ENCODE measurements at regions not wholly inside any gene's neighbourhood (a gene's known extent, or its start where the extent isn't known, plus 50 kb on each side); places are given as distances from the start of the nearest gene placed in this dataset.
A peak's percentile ranks its signal among the peaks of the same experiment; 100 is the strongest.

GRCh38 chr17:77366558-77367245 is 225.9 kb downstream of the SEC14L1 start:
- TF ChIP-seq POLR2A (IDR thresholded peaks at IDR 0.05) (no peak), POLR2AphosphoS5 (IDR thresholded peaks at IDR 0.05) (no peak), EP300 (IDR thresholded peaks at IDR 0.05) (no peak), CTCF (IDR thresholded peaks at IDR 0.05) (no peak)
- H3K4me1 ChIP-seq: peaks cover 15 to 32% (median 22%) of the 10 kb centered on the region in 4 donors
- WGBS, 2 donors: 70 to 88% methylated on average over 7 to 8 of the region's 8 CpGs
- no peaks in the 10 kb centered on the region for H3K27me3 ChIP-seq
- H3K36me3 ChIP-seq: no peaks in the 10 kb centered on the region
- DNase-seq (no peak), ATAC-seq (ENCODE audit: low FRiP score in 2 of 2) (no peak)
- peak overlapping the region in 2 of 4 donors; percentile 37 to 53 for H3K27ac ChIP-seq
- H3K4me3 ChIP-seq: no peak overlapping the region
- H3K9me3 ChIP-seq: no peaks in the 10 kb centered on the region

GRCh38 chr17:77369544-77369971 is 228.8 kb downstream of the SEC14L1 start:
- H3K27ac ChIP-seq: no peak overlapping the region
- H3K36me3 ChIP-seq: no peaks in the 10 kb centered on the region
- no peak for TF ChIP-seq EP300 (IDR thresholded peaks at IDR 0.05)
- TF ChIP-seq CTCF (IDR thresholded peaks at IDR 0.05): no peak
- TF ChIP-seq POLR2A (IDR thresholded peaks at IDR 0.05): no peak
- TF ChIP-seq POLR2AphosphoS5 (IDR thresholded peaks at IDR 0.05): no peak
- H3K4me3 ChIP-seq: no peak overlapping the region
- 88 to 90% methylated on average over 12 to 13 of the region's 13 CpGs for WGBS, 2 donors
- no peaks in the 10 kb centered on the region for H3K27me3 ChIP-seq
- H3K9me3 ChIP-seq: no peaks in the 10 kb centered on the region
- ATAC-seq (ENCODE audit: low FRiP score in 2 of 2) (no peak), DNase-seq (no peak)
- peaks cover 37 to 54% (median 38%) of the 10 kb centered on the region in 4 donors for H3K4me1 ChIP-seq

- ATAC-seq (ENCODE audit: low FRiP score in 2 of 2) (no peak), DNase-seq (no peak)
- 68 to 74% methylated on average over 5 of the region's 5 CpGs for WGBS, 2 donors
- no peaks in the 10 kb centered on the region for H3K9me3 ChIP-seq
- no peaks in the 10 kb centered on the region for H3K36me3 ChIP-seq
- no peaks in the 10 kb centered on the region for H3K27me3 ChIP-seq
- H3K4me1 ChIP-seq: peaks cover 43 to 64% (median 45%) of the 10 kb centered on the region in 4 donors
- H3K27ac ChIP-seq: peak overlapping the region in 2 of 4 donors; percentile 92 to 93
- H3K4me3 ChIP-seq: no peak overlapping the region
- no peak for TF ChIP-seq POLR2AphosphoS5 (IDR thresholded peaks at IDR 0.05)
- no peak for TF ChIP-seq POLR2A (IDR thresholded peaks at IDR 0.05)
- no peak for TF ChIP-seq EP300 (IDR thresholded peaks at IDR 0.05)
- no peak for TF ChIP-seq CTCF (IDR thresholded peaks at IDR 0.05)
Measured at GRCh38 chr17:77370586-77370985, 229.8 kb downstream of the SEC14L1 start.

- TF ChIP-seq POLR2A (IDR thresholded peaks at IDR 0.05) (no peak), POLR2AphosphoS5 (IDR thresholded peaks at IDR 0.05) (peak in 1 of 2 donors; percentile 4)
- H3K4me1 ChIP-seq: peaks cover 45 to 67% (median 52%) of the 10 kb centered on the region in 4 donors
- WGBS, 2 donors: 48 to 57% methylated on average over 13 to 20 of the region's 20 CpGs
- no peaks in the 10 kb centered on the region for H3K36me3 ChIP-seq
- DNase-seq (no peak), ATAC-seq (ENCODE audit: low FRiP score in 2 of 2) (no peak)
- no peaks in the 10 kb centered on the region for H3K9me3 ChIP-seq
- H3K27me3 ChIP-seq: no peaks in the 10 kb centered on the region
- no peak overlapping the region for H3K4me3 ChIP-seq
- H3K27ac ChIP-seq: peak overlapping the region in 3 of 4 donors; percentile 92 to 95 (median 93)
Measured at GRCh38 chr17:77371117-77371887, 230.5 kb downstream of the SEC14L1 start.

GRCh38 chr17:77371888-77372443 is 231.2 kb downstream of the SEC14L1 start:
- TF ChIP-seq CTCF (IDR thresholded peaks at IDR 0.05) (no peak), POLR2AphosphoS5 (IDR thresholded peaks at IDR 0.05) (no peak), POLR2A (IDR thresholded peaks at IDR 0.05) (no peak), EP300 (IDR thresholded peaks at IDR 0.05) (no peak)
- H3K4me1 ChIP-seq: peaks cover 52 to 67% (median 58%) of the 10 kb centered on the region in 4 donors

More at GRCh38 chr17:77371888-77372443, 231.2 kb downstream of the SEC14L1 start:
- Histone ChIP-seq H3K27ac (peak overlapping the region; percentile 91 to 95 (median 92)), H3K9me3 (no peaks in the 10 kb centered on the region), H3K27me3 (no peaks in the 10 kb centered on the region), H3K4me3 (peak overlapping the region in 2 of 4 donors; percentile 87 to 92), H3K36me3 (no peaks in the 10 kb centered on the region)
- 62 to 74% methylated on average over 11 to 16 of the region's 16 CpGs for WGBS, 2 donors
- ATAC-seq (ENCODE audit: low FRiP score in 2 of 2) (no peak), DNase-seq (no peak)

All from upper lobe of left lung (tissue), 6 donors.